LNCAP (cell line): ENCODE measurements at regions not wholly inside any gene's neighbourhood (a gene's known extent, or its start where the extent isn't known, plus 50 kb on each side); places are given as distances from the start of the nearest gene placed in this dataset.

ENCODE experiments used
- TF ChIP-seq, protein P1 (sequence below): fragments of 450-650 bp; IDR thresholded peaks from 2 replicates; pipeline ENCODE4 v1.5.1; 2017; ENCODE audit warnings: mild to moderate bottlenecking

DNA sequence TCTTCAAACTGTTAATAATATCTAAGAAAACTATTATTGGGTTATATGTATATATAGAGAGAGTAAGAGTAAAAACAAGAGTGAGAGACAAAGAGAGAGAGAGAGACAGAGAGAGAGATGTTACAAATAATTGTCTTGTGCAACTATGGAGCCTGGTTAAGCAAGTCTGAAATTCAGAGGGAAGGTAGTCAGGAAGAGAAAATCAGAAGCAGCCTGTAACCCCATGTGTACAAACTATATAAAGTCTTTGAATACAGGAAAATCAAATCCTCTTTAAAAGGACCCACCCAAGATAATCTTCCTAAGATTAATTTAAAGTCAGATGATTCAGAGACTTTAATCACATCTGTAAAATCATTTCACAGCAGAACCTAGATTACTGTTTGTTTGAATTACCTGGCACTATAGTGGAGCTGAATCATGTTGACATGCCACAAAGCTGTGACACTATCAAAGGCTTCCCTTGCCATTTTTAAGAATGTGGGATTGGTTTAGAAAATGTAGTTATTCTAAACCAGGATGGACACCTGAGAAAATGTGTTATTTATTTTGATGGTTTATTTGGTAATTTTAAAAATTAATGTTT lies 301.7 kb upstream of the FSIP2 start:
- TF ChIP-seq, protein P1, sequence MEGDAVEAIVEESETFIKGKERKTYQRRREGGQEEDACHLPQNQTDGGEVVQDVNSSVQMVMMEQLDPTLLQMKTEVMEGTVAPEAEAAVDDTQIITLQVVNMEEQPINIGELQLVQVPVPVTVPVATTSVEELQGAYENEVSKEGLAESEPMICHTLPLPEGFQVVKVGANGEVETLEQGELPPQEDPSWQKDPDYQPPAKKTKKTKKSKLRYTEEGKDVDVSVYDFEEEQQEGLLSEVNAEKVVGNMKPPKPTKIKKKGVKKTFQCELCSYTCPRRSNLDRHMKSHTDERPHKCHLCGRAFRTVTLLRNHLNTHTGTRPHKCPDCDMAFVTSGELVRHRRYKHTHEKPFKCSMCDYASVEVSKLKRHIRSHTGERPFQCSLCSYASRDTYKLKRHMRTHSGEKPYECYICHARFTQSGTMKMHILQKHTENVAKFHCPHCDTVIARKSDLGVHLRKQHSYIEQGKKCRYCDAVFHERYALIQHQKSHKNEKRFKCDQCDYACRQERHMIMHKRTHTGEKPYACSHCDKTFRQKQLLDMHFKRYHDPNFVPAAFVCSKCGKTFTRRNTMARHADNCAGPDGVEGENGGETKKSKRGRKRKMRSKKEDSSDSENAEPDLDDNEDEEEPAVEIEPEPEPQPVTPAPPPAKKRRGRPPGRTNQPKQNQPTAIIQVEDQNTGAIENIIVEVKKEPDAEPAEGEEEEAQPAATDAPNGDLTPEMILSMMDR = no peak

DNA sequence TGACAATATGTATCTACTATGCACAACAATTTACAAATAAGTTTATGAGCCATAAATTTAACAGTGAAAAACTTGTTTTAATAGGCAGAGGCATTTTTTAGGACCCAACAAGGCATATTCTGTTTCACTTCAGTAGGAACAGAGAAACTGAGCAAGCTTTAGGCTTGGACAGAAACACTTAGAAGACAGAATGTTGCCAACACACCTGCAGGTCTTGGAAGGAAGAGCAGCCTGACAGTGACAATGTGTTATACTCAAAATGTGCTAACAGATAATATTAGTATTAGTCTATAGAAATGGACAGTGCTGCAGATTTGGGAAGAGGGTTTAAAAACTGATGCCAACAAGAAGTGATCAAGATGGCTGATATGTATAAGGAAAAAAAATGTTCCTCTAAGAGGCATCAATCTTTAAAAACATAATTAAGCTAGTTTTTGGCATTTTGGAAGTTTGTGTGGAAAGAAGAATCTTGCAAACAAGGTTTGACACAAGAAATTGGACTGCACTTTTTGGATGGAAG lies 297.1 kb upstream of the FSIP2 start:
- TF ChIP-seq, protein P1 = no peak

- TF ChIP-seq, protein P1 = no peak
Measured at GRCh38 chr2:185456517-185456916, 282.1 kb upstream of the FSIP2 start.

- TF ChIP-seq, protein P1 = no peak
Measured at GRCh38 chr2:185463481-185463880, 275.1 kb upstream of the FSIP2 start.

DNA sequence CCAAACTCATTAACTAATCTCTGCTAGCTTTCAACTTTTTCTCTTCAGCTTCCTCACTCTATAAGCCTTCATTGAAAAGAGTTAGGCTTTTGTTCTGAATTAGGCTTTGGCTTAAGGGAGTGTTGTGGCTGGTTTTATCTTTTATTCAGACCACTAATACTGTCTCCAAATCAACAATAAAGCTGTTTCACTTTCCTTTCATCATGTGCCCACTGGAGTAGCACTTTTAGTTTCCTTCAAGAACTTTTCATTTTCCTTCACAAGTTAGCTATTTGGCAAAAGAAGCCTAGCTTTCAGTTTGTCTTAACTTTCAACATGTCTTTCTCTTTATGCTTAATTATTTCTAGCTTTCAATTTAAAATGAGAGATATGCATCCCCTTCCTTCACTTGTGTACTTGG lies 271.7 kb upstream of the FSIP2 start:
- TF ChIP-seq, protein P1 = no peak

GRCh38 chr2:185471441-185471840 lies 267.2 kb upstream of the FSIP2 start:
- TF ChIP-seq, protein P1 = no peak

- TF ChIP-seq, protein P1 = no peak
Measured at GRCh38 chr2:185472574-185472973, 266.0 kb upstream of the FSIP2 start.

DNA sequence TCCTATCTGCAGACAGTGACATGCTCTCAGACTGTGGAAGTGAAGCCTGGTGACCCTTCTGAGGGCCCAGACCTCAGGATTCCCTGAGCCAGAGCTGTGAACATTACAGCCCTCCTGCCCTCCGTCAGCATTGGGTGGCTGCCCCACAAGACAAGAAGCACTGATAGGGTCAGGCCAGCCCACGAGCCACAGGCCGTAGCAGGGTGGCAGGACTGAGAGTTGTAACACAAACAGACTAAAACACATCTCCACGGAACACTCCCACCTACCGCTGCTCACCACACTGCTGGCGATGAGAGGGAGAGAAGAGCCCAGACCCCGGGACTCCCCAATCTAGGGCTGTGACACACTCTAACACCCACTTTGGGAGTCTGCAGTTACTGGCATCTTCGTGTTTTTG lies 264.8 kb upstream of the FSIP2 start:
- TF ChIP-seq, protein P1 = no peak
